Adrenal gland (tissue), 9 donors: ENCODE measurements at regions not wholly inside any gene's neighbourhood (a gene's known extent, or its start where the extent isn't known, plus 50 kb on each side); places are given as distances from the start of the nearest gene placed in this dataset.

Experiments
- DNase-seq, 7 donors: peaks; one replicate each; pipeline ENCODE4 v3.0.0-alpha.2; 2019 to 2020
- H3K27ac ChIP-seq, 5 donors: fragments of 200-600 bp; sonication (generic) in 4 of 5; 1 replicate in 3 of 5; 2 replicates in 2 of 5; pipeline versions ENCODE4 v1.5.1 to v1.8.0; 2016 to 2020; ENCODE audit warnings: mild to moderate bottlenecking in 1 of 5
- H3K27me3 ChIP-seq: fragments of 200-600 bp; 2 replicates; pipeline ENCODE4 v1.8.0; 2021
- H3K36me3 ChIP-seq, 2 donors: fragments of 200-600 bp; replicated peaks in 1 of 2; 1 replicate in 1 of 2; 2 replicates in 1 of 2; pipeline versions ENCODE4 v1.5.1 to v1.8.0; 2018 to 2022
- H3K4me1 ChIP-seq, 2 donors: fragments of 200-600 bp; replicated peaks in 1 of 2; 1 replicate in 1 of 2; 2 replicates in 1 of 2; pipeline versions ENCODE4 v1.5.1 to v1.8.0; 2018 to 2021
- H3K4me3 ChIP-seq, 4 donors: fragments of 200-600 bp; sonication (generic) in 3 of 4; one replicate each; pipeline ENCODE4 v1.5.1; 2016 to 2018
- H3K9me3 ChIP-seq, 3 donors: fragments of 200-600 bp; sonication (generic) in 1 of 3; replicated peaks in 1 of 3; 1 replicate in 2 of 3; 2 replicates in 1 of 3; pipeline versions ENCODE4 v1.5.1 to v1.8.0; 2016 to 2021
- POLR2A ChIP-seq, 2 donors: fragments of 450-650 bp; IDR thresholded peaks; one replicate each; pipeline ENCODE4 v1.6.1; 2017; ENCODE audit warnings: antibody characterized with exemption in 2 of 2, mild to moderate bottlenecking in 2 of 2, moderate library complexity in 1 of 2
- WGBS, 4 donors: extraction: QIAGEN DNeasy Blood & Tissue Kit in 2 of 4; methylation state at CpG; one replicate each; pipeline versions ENCODE4 v1.1.5 to v1.1.7; 2013 to 2017; 5-methylcytosine and 5-hydroxymethylcytosine counted together
- intact Hi-C, 2 donors: fragments of 100-400 bp; cut with DNase I; formaldehyde crosslinking; loops; one replicate each; pipeline versions ENCODE4 v1.14.1 to v1.15.0; 2022 to 2023
- TF ChIP-seq, protein P1 (sequence below), 6 experiments: fragments of 450-650 bp in 4 of 6; fragments of 200-600 bp in 2 of 6; sonication (generic) in 1 of 6; IDR thresholded peaks; 1 replicate in 5 of 6; 2 replicates in 1 of 6; pipeline versions ENCODE4 v1.5.1 to v1.8.0; 2016 to 2021; ENCODE audit warnings: antibody characterized with exemption in 6 of 6, mild to moderate bottlenecking in 2 of 6, moderate library complexity in 1 of 6
- donor health status: healthy with polysubstance abuse.
- donor health status: Bipolar disorder and iron deficiency.
- donor health status: DM: yes; HTN: yes; CAD: no.
- donor health status: DM: no; HTN: no; CAD: no.
- donor health status: DM: no; HTN: no; CAD: no.

DNA sequence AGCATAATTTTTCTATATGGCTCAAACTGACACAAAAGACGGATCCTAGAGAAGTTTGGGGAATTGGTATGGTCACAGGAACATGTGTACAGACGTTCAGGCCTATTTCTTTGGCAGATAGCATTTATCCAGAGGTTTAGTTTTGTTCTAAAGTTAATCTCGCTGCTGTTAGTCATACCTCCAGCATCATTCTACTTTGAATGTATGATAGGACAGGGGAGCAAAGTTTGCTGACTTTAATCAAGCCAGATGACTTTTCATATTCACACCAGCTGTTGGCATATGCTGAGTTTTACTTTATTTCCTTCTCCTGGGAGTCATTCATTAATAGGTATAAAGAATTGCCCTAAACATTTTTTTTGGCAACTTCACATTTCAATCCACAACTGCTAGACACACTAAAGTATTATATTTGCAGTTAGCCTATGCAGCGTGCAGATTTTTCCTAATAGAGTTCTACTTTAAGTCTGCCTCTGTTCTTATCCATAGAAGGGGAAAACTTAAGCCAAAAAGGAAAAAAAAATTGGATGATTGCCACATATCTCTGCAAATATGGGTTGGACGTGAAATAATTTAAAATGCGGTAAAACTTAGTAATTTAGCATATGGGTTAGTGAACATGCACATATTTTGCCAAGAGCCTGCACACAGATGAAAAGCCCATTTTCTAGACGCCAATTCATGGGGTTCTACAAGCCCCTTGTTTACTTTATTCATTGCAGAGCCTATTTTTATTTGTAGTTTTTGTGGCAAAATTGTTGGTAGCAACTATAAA is 213.1 kb downstream of the C7orf25 start:
- DNase-seq, result no peak
- intact Hi-C loops, result loop anchor here in 1 of 2 donors (10.0 kb wide), 2 partner anchors 136 to 754 kb away; no protein-coding TSS in a partner anchor
- no peaks in the 10 kb centered on the region for H3K27me3 ChIP-seq
- H3K27ac ChIP-seq, result no peak overlapping the region
- no peaks in the 10 kb centered on the region for H3K36me3 ChIP-seq
- TF ChIP-seq, protein P1, sequence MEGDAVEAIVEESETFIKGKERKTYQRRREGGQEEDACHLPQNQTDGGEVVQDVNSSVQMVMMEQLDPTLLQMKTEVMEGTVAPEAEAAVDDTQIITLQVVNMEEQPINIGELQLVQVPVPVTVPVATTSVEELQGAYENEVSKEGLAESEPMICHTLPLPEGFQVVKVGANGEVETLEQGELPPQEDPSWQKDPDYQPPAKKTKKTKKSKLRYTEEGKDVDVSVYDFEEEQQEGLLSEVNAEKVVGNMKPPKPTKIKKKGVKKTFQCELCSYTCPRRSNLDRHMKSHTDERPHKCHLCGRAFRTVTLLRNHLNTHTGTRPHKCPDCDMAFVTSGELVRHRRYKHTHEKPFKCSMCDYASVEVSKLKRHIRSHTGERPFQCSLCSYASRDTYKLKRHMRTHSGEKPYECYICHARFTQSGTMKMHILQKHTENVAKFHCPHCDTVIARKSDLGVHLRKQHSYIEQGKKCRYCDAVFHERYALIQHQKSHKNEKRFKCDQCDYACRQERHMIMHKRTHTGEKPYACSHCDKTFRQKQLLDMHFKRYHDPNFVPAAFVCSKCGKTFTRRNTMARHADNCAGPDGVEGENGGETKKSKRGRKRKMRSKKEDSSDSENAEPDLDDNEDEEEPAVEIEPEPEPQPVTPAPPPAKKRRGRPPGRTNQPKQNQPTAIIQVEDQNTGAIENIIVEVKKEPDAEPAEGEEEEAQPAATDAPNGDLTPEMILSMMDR (IDR thresholded peaks at IDR 0.05), result no peak
- no peak for TF ChIP-seq POLR2A (IDR thresholded peaks at IDR 0.05)
- H3K9me3 ChIP-seq, result no peaks in the 10 kb centered on the region
- no peak overlapping the region for H3K4me3 ChIP-seq
- peaks cover 0 to 26% of the 10 kb centered on the region in 2 donors for H3K4me1 ChIP-seq
- 80 to 85% (median 83%) methylated on average over 7 of the region's 7 CpGs for WGBS, 4 donors

DNA sequence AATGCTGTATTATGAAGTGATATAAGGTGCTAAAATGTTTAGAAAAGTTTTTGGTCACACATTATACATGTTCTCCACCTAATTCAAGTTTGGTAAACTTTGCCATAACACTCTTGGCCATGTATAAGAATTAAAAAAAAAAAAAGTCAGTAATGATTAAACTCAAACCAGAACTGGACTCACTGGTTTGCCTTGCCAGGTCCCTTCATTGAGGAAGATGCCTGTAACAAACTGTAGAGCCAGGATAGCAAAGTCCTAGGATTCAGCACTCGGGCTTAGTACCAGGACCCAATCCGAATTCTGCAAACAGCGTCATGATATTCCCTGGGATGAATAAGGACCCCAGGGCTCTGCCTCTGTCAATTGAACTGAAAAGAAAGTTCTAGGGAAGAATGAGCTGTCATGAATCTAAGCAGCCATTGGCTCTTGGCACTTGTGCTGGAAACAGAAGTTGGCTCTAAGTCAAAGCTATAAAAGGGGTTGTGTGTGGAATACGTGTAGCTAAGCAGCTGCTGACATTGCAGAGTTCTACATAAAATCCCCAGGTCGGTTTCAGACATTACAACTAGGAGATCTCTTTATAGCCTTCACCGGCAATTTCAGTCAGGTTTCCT is 216.9 kb downstream of the C7orf25 start:
- DNase-seq, result no peak
- intact Hi-C loops, result loop anchor here in 1 of 2 donors (10.0 kb wide), 2 partner anchors 140 to 750 kb away; no protein-coding TSS in a partner anchor
- H3K4me3 ChIP-seq, result no peak overlapping the region
- TF ChIP-seq, protein P1 (IDR thresholded peaks at IDR 0.05), result no peak
- TF ChIP-seq POLR2A (IDR thresholded peaks at IDR 0.05), result no peak
- 75 to 80% (median 76%) methylated on average over 6 of the region's 6 CpGs for WGBS, 4 donors
- no peaks in the 10 kb centered on the region for H3K27me3 ChIP-seq
- peaks cover 0 to 16% of the 10 kb centered on the region in 2 donors for H3K4me1 ChIP-seq
- no peaks in the 10 kb centered on the region for H3K36me3 ChIP-seq
- H3K9me3 ChIP-seq, result no peaks in the 10 kb centered on the region
- no peak overlapping the region for H3K27ac ChIP-seq

DNA sequence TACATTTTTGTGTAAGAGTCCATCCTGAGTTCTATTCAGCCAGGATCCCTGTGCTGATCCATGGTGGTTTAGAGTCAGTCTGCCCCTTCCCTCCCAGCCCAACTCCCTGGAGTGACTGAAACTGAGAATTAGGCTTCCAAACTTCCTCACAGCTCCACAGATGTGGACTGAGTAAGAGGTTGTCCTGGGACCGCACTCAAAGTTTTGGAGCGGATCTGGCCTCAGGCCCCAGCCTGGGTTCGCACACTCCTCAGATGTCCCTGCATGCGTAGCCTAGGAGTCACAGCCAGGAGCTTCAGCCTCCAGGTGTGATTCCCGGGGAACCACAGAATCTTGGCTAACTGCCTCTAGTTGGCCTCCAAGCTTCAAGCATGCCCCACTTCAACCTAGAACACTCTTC is 218.1 kb downstream of the C7orf25 start:
- H3K4me3 ChIP-seq, result no peak overlapping the region
- TF ChIP-seq, protein P1 (IDR thresholded peaks at IDR 0.05), result no peak
- no peak for TF ChIP-seq POLR2A (IDR thresholded peaks at IDR 0.05)
- no peak for DNase-seq
- H3K27me3 ChIP-seq, result no peaks in the 10 kb centered on the region
- H3K9me3 ChIP-seq, result no peaks in the 10 kb centered on the region
- H3K27ac ChIP-seq, result no peak overlapping the region
- H3K36me3 ChIP-seq, result no peaks in the 10 kb centered on the region
- intact Hi-C loops, result loop anchor here in 1 of 2 donors (10.0 kb wide), 2 partner anchors 141 to 749 kb away; no protein-coding TSS in a partner anchor
- H3K4me1 ChIP-seq, result peaks cover 0 to 9% of the 10 kb centered on the region in 2 donors
- WGBS, 4 donors, result 86 to 95% (median 91%) methylated on average over 5 of the region's 5 CpGs

DNA sequence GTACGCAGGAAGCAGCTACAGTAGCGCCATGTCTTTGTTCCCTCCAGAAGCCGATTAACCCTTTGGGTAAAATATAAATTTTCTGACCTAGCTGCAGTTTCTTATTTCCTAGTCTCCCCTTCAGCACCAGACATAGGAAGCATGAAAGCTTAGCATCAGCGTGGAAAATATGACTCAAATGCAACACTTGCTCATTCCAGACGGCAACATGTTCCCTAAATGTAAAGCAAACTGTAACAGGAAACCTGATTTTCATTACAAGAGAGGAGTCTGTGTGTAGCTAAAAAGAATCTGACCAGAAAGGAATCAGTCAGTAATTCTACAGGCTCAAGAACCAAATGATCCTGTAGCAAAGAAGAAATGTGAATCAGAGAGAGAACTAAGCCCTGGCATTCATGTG is 219.2 kb downstream of the C7orf25 start:
- H3K9me3 ChIP-seq, result no peaks in the 10 kb centered on the region
- H3K4me3 ChIP-seq, result no peak overlapping the region
- H3K36me3 ChIP-seq, result no peaks in the 10 kb centered on the region
- intact Hi-C loops, result loop anchor here in 1 of 2 donors (10.0 kb wide), 2 partner anchors 142 to 748 kb away; no protein-coding TSS in a partner anchor
- no peak for DNase-seq
- H3K27ac ChIP-seq, result no peak overlapping the region
- H3K4me1 ChIP-seq, result peaks cover 0 to 8% of the 10 kb centered on the region in 2 donors
- H3K27me3 ChIP-seq, result no peaks in the 10 kb centered on the region
- TF ChIP-seq, protein P1 (IDR thresholded peaks at IDR 0.05), result no peak
- no peak for TF ChIP-seq POLR2A (IDR thresholded peaks at IDR 0.05)
- WGBS, 4 donors, result 77 to 95% (median 84%) methylated on average over 5 of the region's 5 CpGs
